GM12872 (cell line): ENCODE measurements at regions not wholly inside any gene's neighbourhood (a gene's known extent, or its start where the extent isn't known, plus 50 kb on each side); places are given as distances from the start of the nearest gene placed in this dataset.

Experiments used
- TF ChIP-seq, protein P1 (sequence below): IDR thresholded peaks from 3 replicates; pipeline ENCODE4 v1.5.1; 2011; ENCODE audit warnings: low read depth, mild to moderate bottlenecking, low read length, moderate library complexity; ENCODE audit not compliant: insufficient read depth

- TF ChIP-seq, protein P1, sequence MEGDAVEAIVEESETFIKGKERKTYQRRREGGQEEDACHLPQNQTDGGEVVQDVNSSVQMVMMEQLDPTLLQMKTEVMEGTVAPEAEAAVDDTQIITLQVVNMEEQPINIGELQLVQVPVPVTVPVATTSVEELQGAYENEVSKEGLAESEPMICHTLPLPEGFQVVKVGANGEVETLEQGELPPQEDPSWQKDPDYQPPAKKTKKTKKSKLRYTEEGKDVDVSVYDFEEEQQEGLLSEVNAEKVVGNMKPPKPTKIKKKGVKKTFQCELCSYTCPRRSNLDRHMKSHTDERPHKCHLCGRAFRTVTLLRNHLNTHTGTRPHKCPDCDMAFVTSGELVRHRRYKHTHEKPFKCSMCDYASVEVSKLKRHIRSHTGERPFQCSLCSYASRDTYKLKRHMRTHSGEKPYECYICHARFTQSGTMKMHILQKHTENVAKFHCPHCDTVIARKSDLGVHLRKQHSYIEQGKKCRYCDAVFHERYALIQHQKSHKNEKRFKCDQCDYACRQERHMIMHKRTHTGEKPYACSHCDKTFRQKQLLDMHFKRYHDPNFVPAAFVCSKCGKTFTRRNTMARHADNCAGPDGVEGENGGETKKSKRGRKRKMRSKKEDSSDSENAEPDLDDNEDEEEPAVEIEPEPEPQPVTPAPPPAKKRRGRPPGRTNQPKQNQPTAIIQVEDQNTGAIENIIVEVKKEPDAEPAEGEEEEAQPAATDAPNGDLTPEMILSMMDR: peak; percentile 62
Observed at GRCh38 chr7:33807779-33808482, 97.4 kb upstream of the BMPER start.

DNA sequence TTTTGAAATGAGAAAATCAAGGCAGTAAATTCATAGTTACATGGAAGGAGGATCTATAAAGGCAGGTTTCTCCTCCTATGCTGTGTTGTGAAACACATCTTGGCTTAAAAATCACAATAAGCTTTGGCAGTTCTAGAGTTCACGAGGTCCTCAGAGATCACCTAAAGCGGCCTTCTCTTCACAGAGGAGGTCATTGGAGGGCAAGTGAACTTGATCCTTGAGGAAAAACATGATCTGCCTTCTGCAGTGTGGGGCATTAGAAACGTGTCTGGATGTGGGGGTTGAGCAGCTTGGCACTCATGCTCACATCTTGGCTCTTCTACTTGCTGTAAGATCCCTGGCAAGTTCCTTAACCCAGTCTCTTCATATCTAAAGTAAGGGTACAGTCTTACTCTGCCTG, 96.1 kb upstream of the BMPER start:
- TF ChIP-seq, protein P1: no peak

DNA sequence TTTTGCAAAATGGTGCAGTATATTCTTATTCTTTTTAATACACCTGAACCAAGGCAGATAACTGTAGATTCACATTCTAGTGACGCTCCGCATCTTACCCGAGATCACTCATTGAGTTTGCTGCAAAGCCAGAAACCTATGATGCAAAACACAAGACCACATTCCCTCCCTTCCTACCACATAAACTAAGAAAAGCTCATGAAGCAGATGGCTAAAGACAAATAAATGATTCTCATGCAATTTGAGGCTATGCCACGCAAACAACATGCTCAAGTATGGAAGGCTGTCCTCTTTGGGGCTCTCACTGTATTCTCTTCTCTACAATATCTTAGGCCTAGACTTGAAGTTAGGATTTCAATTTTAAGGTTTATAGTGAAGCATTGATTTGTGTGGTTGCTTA, 95.0 kb upstream of the BMPER start:
- TF ChIP-seq, protein P1: no peak

DNA sequence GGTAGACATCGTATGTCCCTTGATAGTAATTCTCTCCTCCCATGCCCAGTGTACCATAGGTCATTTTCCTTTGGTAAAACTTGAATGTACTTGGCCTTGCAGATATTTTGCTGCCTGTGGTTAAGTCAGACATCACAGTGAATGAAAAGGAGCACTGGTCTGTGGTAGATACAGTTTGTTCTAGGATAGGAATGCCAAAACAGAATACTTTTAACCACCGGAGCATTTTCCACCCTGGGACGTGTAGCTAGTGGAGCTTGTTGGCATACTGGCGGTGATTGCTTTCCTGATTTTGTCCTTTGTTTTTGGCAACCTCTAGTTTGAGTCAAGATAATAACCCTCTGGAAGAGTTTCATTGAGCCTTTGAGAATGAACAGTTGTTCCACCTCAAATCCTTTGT, 92.0 kb upstream of the BMPER start:
- TF ChIP-seq, protein P1: no peak

DNA sequence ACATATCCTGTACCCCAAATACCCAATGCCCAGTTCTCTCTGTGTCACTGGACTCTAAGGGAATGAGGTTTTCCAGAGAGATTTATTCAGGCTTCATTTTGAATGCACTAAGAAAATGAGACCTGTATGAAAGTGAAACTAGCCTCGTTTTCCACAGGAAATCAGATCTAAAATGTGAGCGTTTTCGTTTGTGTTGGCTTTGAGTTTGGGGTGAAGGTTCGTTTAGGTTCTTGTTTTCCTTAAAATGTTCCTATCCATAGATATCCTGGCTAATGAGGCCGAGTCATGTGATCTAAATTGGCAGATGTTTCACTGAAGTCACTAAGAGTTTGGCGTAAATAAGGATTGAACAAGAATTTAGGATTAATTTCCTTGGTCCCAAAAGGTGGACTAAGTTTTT, 90.9 kb upstream of the BMPER start:
- TF ChIP-seq, protein P1: no peak

DNA sequence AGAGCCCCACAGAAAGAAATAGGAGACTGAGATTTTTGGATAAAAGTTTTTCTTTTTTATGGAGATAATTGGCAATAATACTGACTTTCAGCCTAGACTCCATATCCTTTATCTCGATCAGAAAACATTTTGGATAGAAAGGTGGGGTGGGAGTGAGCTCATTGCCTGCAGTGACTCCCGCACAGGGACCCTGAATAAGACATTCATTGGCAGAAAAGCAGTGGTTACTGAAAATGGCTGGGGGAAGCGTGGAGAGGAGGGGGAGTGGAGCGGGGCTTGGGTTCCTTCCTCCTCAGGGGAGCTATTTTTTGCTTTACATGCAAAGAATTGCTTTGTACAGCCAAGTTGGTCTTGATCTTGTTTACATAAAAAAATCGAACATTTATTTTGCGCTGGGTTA, 90.4 kb upstream of the BMPER start:
- TF ChIP-seq, protein P1: no peak

- TF ChIP-seq, protein P1: no peak
Observed at GRCh38 chr7:33815336-33815735, 90.0 kb upstream of the BMPER start.

DNA sequence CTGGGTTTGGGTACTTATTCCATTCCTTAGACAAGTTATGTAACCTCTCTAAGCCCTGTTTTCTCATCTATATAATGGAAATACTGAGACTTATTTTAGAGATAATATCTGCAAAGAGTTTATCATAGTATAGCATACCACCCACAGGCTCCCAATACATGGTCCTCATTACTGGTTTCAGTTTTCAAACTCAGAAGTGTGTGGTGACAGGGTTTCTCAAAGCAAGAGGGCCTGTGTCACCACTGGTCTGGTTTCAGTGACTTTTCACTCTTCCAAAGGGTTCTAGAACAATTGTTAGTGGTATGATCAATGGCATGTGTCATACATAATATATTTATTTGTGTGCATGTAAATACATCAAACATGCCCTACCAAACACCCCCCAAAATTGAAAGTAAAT, 89.2 kb upstream of the BMPER start:
- TF ChIP-seq, protein P1: no peak
